HEK293T (cell line): ENCODE measurements at regions not wholly inside any gene's neighbourhood (a gene's known extent, or its start where the extent isn't known, plus 50 kb on each side); places are given as distances from the start of the nearest gene placed in this dataset.

Experiments
- ARNT ChIP-seq: fragments of 450-650 bp; IDR thresholded peaks from 2 replicates; pipeline ENCODE4 v1.6.1; 2017; ENCODE audit warnings: mild to moderate bottlenecking
- BHLHE40 ChIP-seq: fragments of 450-650 bp; IDR thresholded peaks from 2 replicates; pipeline ENCODE4 v1.6.1; 2016; ENCODE audit warnings: mild to moderate bottlenecking, moderate library complexity, borderline replicate concordance
- CTBP1 ChIP-seq: fragments of 450-650 bp; IDR thresholded peaks from 2 replicates; pipeline ENCODE4 v1.6.1; 2016; ENCODE audit warnings: borderline replicate concordance
- ELF4 ChIP-seq: fragments of 450-650 bp; IDR thresholded peaks from 2 replicates; pipeline ENCODE4 v1.6.1; 2017; ENCODE audit warnings: antibody characterized with exemption
- FOXA1 ChIP-seq: fragments of 450-650 bp; IDR thresholded peaks from 2 replicates; pipeline ENCODE4 v1.6.1; 2016; ENCODE audit warnings: mild to moderate bottlenecking
- FOXK2 ChIP-seq: fragments of 450-650 bp; IDR thresholded peaks from 2 replicates; pipeline ENCODE4 v1.6.1; 2016; ENCODE audit warnings: mild to moderate bottlenecking
- FOXM1 ChIP-seq: fragments of 450-650 bp; IDR thresholded peaks from 2 replicates; pipeline ENCODE4 v1.6.1; 2017; ENCODE audit warnings: mild to moderate bottlenecking, borderline replicate concordance
- HDGF ChIP-seq: fragments of 450-650 bp; IDR thresholded peaks from 2 replicates; pipeline ENCODE4 v1.6.1; 2017; ENCODE audit warnings: antibody characterized with exemption, borderline replicate concordance
- L3MBTL2 ChIP-seq: fragments of 450-650 bp; conservative IDR thresholded peaks from 2 replicates; pipeline ENCODE4 v1.6.1; 2016; ENCODE audit warnings: mild to moderate bottlenecking
- NFRKB ChIP-seq: fragments of 450-650 bp; IDR thresholded peaks from 2 replicates; pipeline ENCODE4 v1.6.1; 2016; ENCODE audit warnings: mild to moderate bottlenecking, moderate library complexity
- SP1 ChIP-seq: fragments of 450-650 bp; IDR thresholded peaks from 2 replicates; pipeline ENCODE4 v1.6.1; 2017
- SUZ12 ChIP-seq: fragments of 450-650 bp; IDR thresholded peaks from 2 replicates; pipeline ENCODE4 v1.6.1; 2016; ENCODE audit warnings: mild to moderate bottlenecking
- TARDBP ChIP-seq: fragments of 450-650 bp; IDR thresholded peaks from 2 replicates; pipeline ENCODE4 v1.6.1; 2016
- TF ChIP-seq, protein P1 (sequence below): fragments of 450-650 bp; IDR thresholded peaks from 2 replicates; pipeline ENCODE4 v1.6.1; 2016

DNA sequence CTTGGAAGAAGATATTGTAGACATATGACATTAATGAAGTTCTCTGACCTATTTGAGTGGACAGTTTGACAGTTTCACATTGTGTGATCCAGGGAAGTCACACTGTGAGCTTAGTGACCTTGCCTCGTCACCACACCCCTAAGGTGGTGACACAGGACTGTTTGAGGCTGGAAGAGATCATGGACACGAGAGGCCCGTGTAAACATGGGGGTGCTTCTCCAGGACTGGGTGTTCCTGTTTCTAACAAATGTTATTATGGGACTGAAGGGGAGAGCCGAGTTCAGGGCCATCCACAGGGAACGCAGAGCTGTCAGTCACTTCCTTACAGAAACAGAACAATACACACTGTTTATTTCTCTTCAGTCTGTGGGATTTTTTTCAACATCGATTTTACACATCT is 96.5 kb upstream of the DNAJC19 start:
- TF ChIP-seq TARDBP (no peak), FOXM1 (no peak), BHLHE40 (no peak), ELF4 (no peak), SUZ12 (no peak), FOXK2 (no peak), NFRKB (no peak), SP1 (no peak), HDGF (no peak), L3MBTL2 (no peak), FOXA1 (no peak), CTBP1 (no peak), ARNT (no peak)
- TF ChIP-seq, protein P1, sequence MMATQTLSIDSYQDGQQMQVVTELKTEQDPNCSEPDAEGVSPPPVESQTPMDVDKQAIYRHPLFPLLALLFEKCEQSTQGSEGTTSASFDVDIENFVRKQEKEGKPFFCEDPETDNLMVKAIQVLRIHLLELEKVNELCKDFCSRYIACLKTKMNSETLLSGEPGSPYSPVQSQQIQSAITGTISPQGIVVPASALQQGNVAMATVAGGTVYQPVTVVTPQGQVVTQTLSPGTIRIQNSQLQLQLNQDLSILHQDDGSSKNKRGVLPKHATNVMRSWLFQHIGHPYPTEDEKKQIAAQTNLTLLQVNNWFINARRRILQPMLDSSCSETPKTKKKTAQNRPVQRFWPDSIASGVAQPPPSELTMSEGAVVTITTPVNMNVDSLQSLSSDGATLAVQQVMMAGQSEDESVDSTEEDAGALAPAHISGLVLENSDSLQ: no peak
